ENCODE measurements at regions not wholly inside any gene's neighbourhood (a gene's known extent, or its start where the extent isn't known, plus 50 kb on each side); places are given as distances from the start of the nearest gene placed in this dataset.

GRCh38 chr18:30527226-30527625, 515.3 kb downstream of the DSC3 start:
- H3K36me3 ChIP-seq: no peaks in the 10 kb centered on the region
- H3K27me3 ChIP-seq (ENCODE audit: low read depth): no peaks in the 10 kb centered on the region
- intact Hi-C loops (cut with micrococcal nuclease): no loop called here
- no peak for TF ChIP-seq CTCF (IDR thresholded peaks at IDR 0.05; ENCODE audit: borderline replicate concordance)
- H3K4me3 ChIP-seq: no peak overlapping the region
- no peaks in the 10 kb centered on the region for H3K4me1 ChIP-seq
- no peak for DNase-seq
- no peak overlapping the region for H3K27ac ChIP-seq (replicated peaks)
- no peaks in the 10 kb centered on the region for H3K9me3 ChIP-seq (replicated peaks)

GRCh38 chr18:30522288-30522929, 520.1 kb downstream of the DSC3 start:
- Histone ChIP-seq H3K27ac (replicated peaks) (no peak overlapping the region), H3K36me3 (no peaks in the 10 kb centered on the region), H3K27me3 (ENCODE audit: low read depth) (no peaks in the 10 kb centered on the region), H3K4me3 (no peak overlapping the region), H3K4me1 (no peaks in the 10 kb centered on the region), H3K9me3 (replicated peaks) (no peaks in the 10 kb centered on the region)
- TF ChIP-seq CTCF (IDR thresholded peaks at IDR 0.05; ENCODE audit: borderline replicate concordance): no peak
- no peak for DNase-seq
- intact Hi-C loops (cut with micrococcal nuclease): no loop called here

GRCh38 chr18:30514059-30514458, 528.5 kb downstream of the DSC3 start:
- no peak overlapping the region for H3K4me3 ChIP-seq
- TF ChIP-seq CTCF (IDR thresholded peaks at IDR 0.05; ENCODE audit: borderline replicate concordance): no peak

GRCh38 chr18:30512872-30513271, 529.7 kb downstream of the DSC3 start:
- DNase-seq: no peak
- H3K9me3 ChIP-seq (replicated peaks): no peaks in the 10 kb centered on the region
- intact Hi-C loops (cut with micrococcal nuclease): no loop called here

More at GRCh38 chr18:30514059-30514458, 528.5 kb downstream of the DSC3 start:
- Histone ChIP-seq H3K36me3 (no peaks in the 10 kb centered on the region), H3K27me3 (ENCODE audit: low read depth) (no peaks in the 10 kb centered on the region), H3K27ac (replicated peaks) (no peak overlapping the region), H3K9me3 (replicated peaks) (no peaks in the 10 kb centered on the region), H3K4me1 (no peaks in the 10 kb centered on the region)
- DNase-seq: no peak
- intact Hi-C loops (cut with micrococcal nuclease): no loop called here

GRCh38 chr18:30510882-30511281, 531.7 kb downstream of the DSC3 start:
- H3K27ac ChIP-seq (replicated peaks): no peak overlapping the region

More at GRCh38 chr18:30512872-30513271, 529.7 kb downstream of the DSC3 start:
- no peak overlapping the region for H3K27ac ChIP-seq (replicated peaks)
- H3K36me3 ChIP-seq: no peaks in the 10 kb centered on the region
- H3K4me1 ChIP-seq: no peaks in the 10 kb centered on the region
- TF ChIP-seq CTCF (IDR thresholded peaks at IDR 0.05; ENCODE audit: borderline replicate concordance): no peak
- no peaks in the 10 kb centered on the region for H3K27me3 ChIP-seq (ENCODE audit: low read depth)
- H3K4me3 ChIP-seq: no peak overlapping the region

More at GRCh38 chr18:30510882-30511281, 531.7 kb downstream of the DSC3 start:
- H3K9me3 ChIP-seq (replicated peaks): no peaks in the 10 kb centered on the region
- H3K4me3 ChIP-seq: no peak overlapping the region
- DNase-seq: no peak
- no peaks in the 10 kb centered on the region for H3K36me3 ChIP-seq
- H3K27me3 ChIP-seq (ENCODE audit: low read depth): no peaks in the 10 kb centered on the region
- TF ChIP-seq CTCF (IDR thresholded peaks at IDR 0.05; ENCODE audit: borderline replicate concordance): no peak
- no peaks in the 10 kb centered on the region for H3K4me1 ChIP-seq
- intact Hi-C loops (cut with micrococcal nuclease): no loop called here
